CD4-positive, CD25-positive, alpha-beta regulatory T cell (primary cell): ENCODE measurements at regions not wholly inside any gene's neighbourhood (a gene's known extent, or its start where the extent isn't known, plus 50 kb on each side); places are given as distances from the start of the nearest gene placed in this dataset.

ENCODE experiments used
- ATAC-seq, 2 donors: fragments of 150-1000 bp; cut with Tn5 transposase; one replicate each; pipeline ENCODE4 v1.10.0; 2021; ENCODE audit warnings: low read depth in 2 of 2, moderate number of reproducible peaks in 2 of 2, moderate library complexity in 1 of 2
- DNase-seq, 3 donors: peaks; one replicate each; pipeline versions ENCODE4 v3.0.0 to v3.0.0-alpha.2; 2012 to 2022; ENCODE audit warnings: mixed read lengths in 1 of 3
- H3K27ac ChIP-seq: one replicate; pipeline ENCODE4 v1.7.0; 2013; ENCODE audit warnings: mild to moderate bottlenecking, low read length; ENCODE audit not compliant: insufficient read depth, poor library complexity, severe bottlenecking
- H3K27me3 ChIP-seq: one replicate; pipeline ENCODE4 v1.7.0; 2013; ENCODE audit warnings: low read length; ENCODE audit not compliant: control insufficient read depth, insufficient read depth
- H3K36me3 ChIP-seq: one replicate; pipeline ENCODE4 v1.7.0; 2013; ENCODE audit warnings: mild to moderate bottlenecking, low read length, moderate library complexity; ENCODE audit not compliant: control insufficient read depth, insufficient read depth
- H3K4me1 ChIP-seq: 2 replicates; pipeline ENCODE4 v1.7.0; 2013; ENCODE audit warnings: mild to moderate bottlenecking, low read length; ENCODE audit not compliant: insufficient read depth, control insufficient read depth, poor library complexity, severe bottlenecking
- H3K4me3 ChIP-seq: one replicate; pipeline ENCODE4 v1.7.0; 2013; ENCODE audit warnings: low read depth, mild to moderate bottlenecking, low read length, moderate library complexity
- H3K9me3 ChIP-seq, 2 experiments: 1 replicate in 1 of 2; 2 replicates in 1 of 2; pipeline ENCODE4 v1.7.0; 2013; ENCODE audit warnings: low read length in 2 of 2, mild to moderate bottlenecking in 1 of 2, moderate library complexity in 1 of 2; ENCODE audit not compliant: control insufficient read depth in 2 of 2
- H3K27ac Mint-ChIP-seq, 3 donors: one replicate each; pipeline ENCODE4 v1.8.0; 2020 to 2022; ENCODE audit warnings: mild to moderate bottlenecking in 3 of 3, mixed read lengths in 3 of 3, moderate library complexity in 2 of 3
- H3K27me3 Mint-ChIP-seq: one replicate; pipeline ENCODE4 v1.8.0; 2022; ENCODE audit warnings: mild to moderate bottlenecking, mixed read lengths
- H3K36me3 Mint-ChIP-seq: one replicate; pipeline ENCODE4 v1.8.0; 2020; ENCODE audit warnings: mixed read lengths
- H3K4me1 Mint-ChIP-seq, 4 donors: one replicate each; pipeline ENCODE4 v1.8.0; 2020 to 2022; ENCODE audit warnings: mixed read lengths in 4 of 4, mild to moderate bottlenecking in 1 of 4
- H3K4me3 Mint-ChIP-seq, 4 donors: one replicate each; pipeline ENCODE4 v1.8.0; 2020 to 2022; ENCODE audit warnings: mild to moderate bottlenecking in 4 of 4, mixed read lengths in 4 of 4, moderate library complexity in 3 of 4
- H3K9me3 Mint-ChIP-seq, 7 donors: one replicate each; pipeline ENCODE4 v1.8.0; 2020 to 2022; ENCODE audit warnings: mixed read lengths in 7 of 7, mild to moderate bottlenecking in 3 of 7, moderate library complexity in 2 of 7

GRCh38 chr9:99282406-99282805 lies 60.3 kb downstream of the SEC61B start:
- Mint-ChIP-seq H3K27me3 (peaks cover 48% of the 10 kb centered on the region), H3K36me3 (no peaks in the 10 kb centered on the region), H3K27ac (no peak overlapping the region), H3K9me3 (no peaks in the 10 kb centered on the region), H3K4me1 (no peaks in the 10 kb centered on the region), H3K4me3 (no peak overlapping the region)
- no peak for ATAC-seq
- Histone ChIP-seq H3K9me3 (no peaks in the 10 kb centered on the region), H3K36me3 (no peaks in the 10 kb centered on the region), H3K4me1 (no peaks in the 10 kb centered on the region), H3K4me3 (no peak overlapping the region), H3K27me3 (peaks cover 5% of the 10 kb centered on the region), H3K27ac (no peak overlapping the region)
- no peak for DNase-seq

DNA sequence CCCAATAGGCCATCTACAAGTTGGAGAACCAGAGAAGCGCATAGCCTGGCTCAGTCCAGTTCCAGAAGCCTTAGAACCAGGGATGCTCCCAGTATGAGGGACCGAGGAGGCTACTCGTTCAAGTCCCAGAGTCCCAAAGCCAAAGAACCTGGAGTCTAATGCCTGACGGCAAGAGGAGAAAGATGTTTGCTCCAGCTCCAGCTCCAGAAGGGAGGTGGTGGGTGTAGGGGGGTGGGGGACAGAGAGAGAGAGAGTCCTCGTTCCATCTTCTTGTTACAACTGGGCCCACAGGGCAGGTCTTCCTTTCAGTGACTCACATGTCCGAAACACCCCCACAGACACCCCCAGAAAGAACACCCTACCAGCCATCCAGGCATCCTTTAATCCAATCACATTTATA lies 63.9 kb downstream of the SEC61B start:
- H3K36me3 ChIP-seq = no peaks in the 10 kb centered on the region
- H3K27me3 Mint-ChIP-seq = peaks cover 38% of the 10 kb centered on the region
- H3K9me3 Mint-ChIP-seq = peaks cover 0 to 2% (median 0%) of the 10 kb centered on the region in 7 donors

GRCh38 chr9:99286536-99286935 lies 64.5 kb downstream of the SEC61B start:
- Histone ChIP-seq H3K4me3 (no peak overlapping the region), H3K27me3 (peaks cover 3% of the 10 kb centered on the region), H3K36me3 (no peaks in the 10 kb centered on the region), H3K9me3 (no peaks in the 10 kb centered on the region), H3K27ac (no peak overlapping the region), H3K4me1 (no peaks in the 10 kb centered on the region)
- Mint-ChIP-seq H3K27ac (no peak overlapping the region), H3K9me3 (peaks cover 0 to 2% (median 0%) of the 10 kb centered on the region in 7 donors), H3K4me3 (no peak overlapping the region), H3K36me3 (no peaks in the 10 kb centered on the region), H3K27me3 (peaks cover 35% of the 10 kb centered on the region), H3K4me1 (no peaks in the 10 kb centered on the region)
- no peak for DNase-seq
- no peak for ATAC-seq

More for the DNA sequence above, 63.9 kb downstream of the SEC61B start:
- Histone ChIP-seq H3K27ac (no peak overlapping the region), H3K4me3 (no peak overlapping the region), H3K4me1 (no peaks in the 10 kb centered on the region), H3K27me3 (peaks cover 3% of the 10 kb centered on the region), H3K9me3 (no peaks in the 10 kb centered on the region)
- Mint-ChIP-seq H3K4me1 (no peaks in the 10 kb centered on the region), H3K4me3 (no peak overlapping the region), H3K36me3 (no peaks in the 10 kb centered on the region), H3K27ac (no peak overlapping the region)
- no peak for DNase-seq
- no peak for ATAC-seq

DNA sequence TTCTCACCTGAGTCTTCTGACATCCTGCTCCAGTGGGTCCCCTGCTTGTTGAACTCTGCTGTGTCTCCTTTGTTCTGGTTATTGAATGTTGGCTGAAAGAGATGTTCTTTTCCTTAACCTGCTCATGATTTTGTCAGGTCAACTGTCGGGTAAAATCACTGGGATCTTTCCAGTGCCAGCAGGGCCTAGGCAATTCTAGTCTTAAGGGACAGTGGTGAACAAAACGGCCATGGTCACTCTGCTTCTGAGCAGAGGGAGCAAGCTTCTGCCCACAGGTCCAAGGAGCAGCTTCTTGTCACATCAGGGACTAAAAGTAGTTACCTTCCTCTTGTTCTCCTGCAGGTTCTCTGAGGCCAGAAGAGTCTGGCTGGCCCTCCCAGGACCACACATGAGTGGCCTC lies 65.6 kb downstream of the SEC61B start:
- peaks cover 0 to 2% (median 0%) of the 10 kb centered on the region in 7 donors for H3K9me3 Mint-ChIP-seq
- no peaks in the 10 kb centered on the region for H3K36me3 Mint-ChIP-seq
- H3K4me3 ChIP-seq = no peak overlapping the region
- no peak overlapping the region for H3K27ac Mint-ChIP-seq
- no peak overlapping the region for H3K27ac ChIP-seq
- peaks cover 3% of the 10 kb centered on the region for H3K27me3 ChIP-seq
- ATAC-seq = no peak
- no peaks in the 10 kb centered on the region for H3K4me1 Mint-ChIP-seq
- H3K27me3 Mint-ChIP-seq = peaks cover 40% of the 10 kb centered on the region
- no peak overlapping the region for H3K4me3 Mint-ChIP-seq
- no peak for DNase-seq
- H3K36me3 ChIP-seq = no peaks in the 10 kb centered on the region
- no peaks in the 10 kb centered on the region for H3K4me1 ChIP-seq
- no peaks in the 10 kb centered on the region for H3K9me3 ChIP-seq

DNA sequence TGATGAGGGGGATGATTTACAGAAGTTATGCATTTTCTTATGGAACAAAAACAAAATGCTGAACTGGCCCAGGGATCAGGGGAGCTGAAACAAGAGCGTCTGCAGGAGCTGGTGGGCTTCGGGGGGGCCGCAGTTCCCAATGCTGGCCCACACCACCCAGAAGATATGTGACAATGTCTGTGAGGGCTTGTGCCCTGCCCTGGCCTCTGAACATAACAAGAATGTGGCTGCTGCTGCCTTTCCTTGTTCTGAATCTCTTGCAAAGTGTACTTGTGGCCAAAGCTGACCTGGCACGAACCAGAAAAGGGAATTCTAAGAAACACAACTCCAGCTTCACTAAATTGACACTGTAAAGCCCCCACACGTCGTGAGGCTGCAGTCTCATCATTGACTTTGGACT lies 66.7 kb downstream of the SEC61B start:
- peaks cover 36% of the 10 kb centered on the region for H3K27me3 Mint-ChIP-seq
- H3K36me3 Mint-ChIP-seq = no peaks in the 10 kb centered on the region
- Histone ChIP-seq H3K4me3 (no peak overlapping the region), H3K36me3 (no peaks in the 10 kb centered on the region), H3K4me1 (no peaks in the 10 kb centered on the region), H3K9me3 (no peaks in the 10 kb centered on the region), H3K27ac (no peak overlapping the region), H3K27me3 (peaks cover 3% of the 10 kb centered on the region)
- peaks cover 0 to 2% (median 0%) of the 10 kb centered on the region in 7 donors for H3K9me3 Mint-ChIP-seq
- no peak overlapping the region for H3K4me3 Mint-ChIP-seq
- H3K4me1 Mint-ChIP-seq = no peaks in the 10 kb centered on the region
- H3K27ac Mint-ChIP-seq = peak overlapping the region in 1 of 3 donors; percentile 93
- DNase-seq (no peak), ATAC-seq (no peak)

GRCh38 chr9:99294850-99295461 lies 72.9 kb downstream of the SEC61B start:
- ATAC-seq (no peak), DNase-seq (no peak)
- peaks cover 0 to 1% (median 0%) of the 10 kb centered on the region in 7 donors for H3K9me3 Mint-ChIP-seq
- no peak overlapping the region for H3K4me3 Mint-ChIP-seq
- H3K4me1 ChIP-seq = no peaks in the 10 kb centered on the region
- no peak overlapping the region for H3K27ac ChIP-seq
- no peaks in the 10 kb centered on the region for H3K9me3 ChIP-seq
- H3K27me3 ChIP-seq = no peaks in the 10 kb centered on the region
- H3K36me3 ChIP-seq = no peaks in the 10 kb centered on the region
- no peak overlapping the region for H3K4me3 ChIP-seq
- peaks cover 8% of the 10 kb centered on the region for H3K27me3 Mint-ChIP-seq
- H3K36me3 Mint-ChIP-seq = no peaks in the 10 kb centered on the region
- no peak overlapping the region for H3K27ac Mint-ChIP-seq
- H3K4me1 Mint-ChIP-seq = peaks cover 0 to 3% (median 0%) of the 10 kb centered on the region in 4 donors

DNA sequence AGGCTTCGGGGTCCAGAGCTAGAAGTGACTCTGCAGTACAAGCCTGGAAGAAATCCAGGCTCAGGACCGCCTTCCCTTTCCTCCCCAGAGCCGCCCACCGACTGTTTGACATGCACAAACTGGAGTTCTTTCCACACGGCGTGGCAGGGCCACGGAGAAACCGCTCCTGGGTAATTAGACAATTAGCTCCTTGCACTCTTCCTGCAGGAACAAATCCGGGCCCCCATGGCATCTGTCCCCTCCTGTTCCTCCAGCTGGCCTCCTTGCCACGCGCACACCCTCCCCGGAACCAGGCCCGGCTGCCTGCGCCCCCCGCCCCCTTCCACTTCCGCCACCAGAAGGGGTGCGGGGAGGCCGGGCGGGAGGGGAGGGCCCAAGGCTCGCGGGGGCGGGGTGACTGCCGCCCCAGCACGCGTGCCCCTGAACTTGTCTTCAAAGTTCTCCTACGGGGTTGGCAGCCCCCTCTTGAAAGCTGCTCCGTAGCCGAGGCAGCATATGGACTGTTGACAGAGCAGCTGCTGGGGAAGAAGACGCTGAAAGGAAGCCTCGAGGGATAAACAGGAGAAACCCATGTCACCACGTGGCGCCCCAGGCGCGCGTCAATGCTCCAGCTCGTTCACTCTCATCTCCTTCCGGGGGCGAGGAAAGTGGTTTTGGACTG lies 74.3 kb downstream of the SEC61B start:
- peaks cover 0 to 3% (median 0%) of the 10 kb centered on the region in 4 donors for H3K4me1 Mint-ChIP-seq
- H3K4me3 Mint-ChIP-seq = peak overlapping the region in 3 of 4 donors; percentile 39 to 50 (median 48)
- Histone ChIP-seq H3K4me1 (no peaks in the 10 kb centered on the region), H3K4me3 (peak overlapping the region; percentile 18), H3K27me3 (no peaks in the 10 kb centered on the region), H3K27ac (no peak overlapping the region), H3K36me3 (no peaks in the 10 kb centered on the region), H3K9me3 (no peaks in the 10 kb centered on the region)
- peaks cover 8% of the 10 kb centered on the region for H3K27me3 Mint-ChIP-seq
- peak in 2 of 3 donors; percentile 41 to 56 for DNase-seq
- ATAC-seq = peak; percentile 62 to 63
- peaks cover 0 to 1% (median 0%) of the 10 kb centered on the region in 7 donors for H3K9me3 Mint-ChIP-seq
- H3K27ac Mint-ChIP-seq = peak overlapping the region in 1 of 3 donors; percentile 66
- no peaks in the 10 kb centered on the region for H3K36me3 Mint-ChIP-seq

GRCh38 chr9:99298614-99299013 lies 76.5 kb downstream of the SEC61B start:
- no peak overlapping the region for H3K4me3 ChIP-seq
- Mint-ChIP-seq H3K27ac (no peak overlapping the region), H3K36me3 (no peaks in the 10 kb centered on the region), H3K9me3 (peaks cover 0 to 1% (median 0%) of the 10 kb centered on the region in 7 donors), H3K4me3 (no peak overlapping the region), H3K27me3 (no peaks in the 10 kb centered on the region), H3K4me1 (peaks cover 0 to 5% (median 0%) of the 10 kb centered on the region in 4 donors)
- no peaks in the 10 kb centered on the region for H3K36me3 ChIP-seq
- ATAC-seq (no peak), DNase-seq (no peak)
- H3K27me3 ChIP-seq = no peaks in the 10 kb centered on the region
- H3K9me3 ChIP-seq = no peaks in the 10 kb centered on the region
- no peak overlapping the region for H3K27ac ChIP-seq
- no peaks in the 10 kb centered on the region for H3K4me1 ChIP-seq
